GM12875 (cell line): ENCODE measurements at regions not wholly inside any gene's neighbourhood (a gene's known extent, or its start where the extent isn't known, plus 50 kb on each side); places are given as distances from the start of the nearest gene placed in this dataset.

Experiments used
- H3K4me3 ChIP-seq: one replicate; pipeline ENCODE4 v1.5.1; 2011; ENCODE audit warnings: low read depth, low read length, control low read depth
- CTCF ChIP-seq: IDR thresholded peaks from 2 replicates; pipeline ENCODE4 v1.5.1; 2011; ENCODE audit warnings: low read depth, mild to moderate bottlenecking, control low read depth, inconsistent platforms, low read length, moderate library complexity, borderline replicate concordance; ENCODE audit not compliant: insufficient read depth

- H3K4me3 ChIP-seq, result no peak overlapping the region
- TF ChIP-seq CTCF, result no peak
These were observed 205.3 kb downstream of the NFKBIZ start for GRCh38 chr3:102054543-102055080.

GRCh38 chr3:102057781-102058421, 208.6 kb downstream of the NFKBIZ start:
- no peak for TF ChIP-seq CTCF
- H3K4me3 ChIP-seq, result no peak overlapping the region

GRCh38 chr3:102059145-102059943, 210.0 kb downstream of the NFKBIZ start:
- no peak for TF ChIP-seq CTCF

GRCh38 chr3:102060814-102061213, 211.5 kb downstream of the NFKBIZ start:
- TF ChIP-seq CTCF, result no peak
- H3K4me3 ChIP-seq, result no peak overlapping the region

More at GRCh38 chr3:102059145-102059943, 210.0 kb downstream of the NFKBIZ start:
- H3K4me3 ChIP-seq, result no peak overlapping the region

- H3K4me3 ChIP-seq, result no peak overlapping the region
- no peak for TF ChIP-seq CTCF
These were observed 214.3 kb downstream of the NFKBIZ start for GRCh38 chr3:102063572-102063971.

- TF ChIP-seq CTCF, result no peak
These were observed 217.2 kb downstream of the NFKBIZ start for GRCh38 chr3:102066470-102066869.

More at GRCh38 chr3:102066470-102066869, 217.2 kb downstream of the NFKBIZ start:
- no peak overlapping the region for H3K4me3 ChIP-seq
